VCaP (cell line): ENCODE measurements at regions not wholly inside any gene's neighbourhood (a gene's known extent, or its start where the extent isn't known, plus 50 kb on each side); places are given as distances from the start of the nearest gene placed in this dataset.

Source experiments
- H3K27ac ChIP-seq: fragments of 450-650 bp; 2 replicates; pipeline ENCODE4 v1.5.1; 2017
- TF ChIP-seq, protein P1 (sequence below): fragments of 450-650 bp; conservative IDR thresholded peaks from 2 replicates; pipeline ENCODE4 v1.5.1; 2017; ENCODE audit warnings: mild to moderate bottlenecking, moderate library complexity

- H3K27ac ChIP-seq = no peak overlapping the region
- TF ChIP-seq, protein P1, sequence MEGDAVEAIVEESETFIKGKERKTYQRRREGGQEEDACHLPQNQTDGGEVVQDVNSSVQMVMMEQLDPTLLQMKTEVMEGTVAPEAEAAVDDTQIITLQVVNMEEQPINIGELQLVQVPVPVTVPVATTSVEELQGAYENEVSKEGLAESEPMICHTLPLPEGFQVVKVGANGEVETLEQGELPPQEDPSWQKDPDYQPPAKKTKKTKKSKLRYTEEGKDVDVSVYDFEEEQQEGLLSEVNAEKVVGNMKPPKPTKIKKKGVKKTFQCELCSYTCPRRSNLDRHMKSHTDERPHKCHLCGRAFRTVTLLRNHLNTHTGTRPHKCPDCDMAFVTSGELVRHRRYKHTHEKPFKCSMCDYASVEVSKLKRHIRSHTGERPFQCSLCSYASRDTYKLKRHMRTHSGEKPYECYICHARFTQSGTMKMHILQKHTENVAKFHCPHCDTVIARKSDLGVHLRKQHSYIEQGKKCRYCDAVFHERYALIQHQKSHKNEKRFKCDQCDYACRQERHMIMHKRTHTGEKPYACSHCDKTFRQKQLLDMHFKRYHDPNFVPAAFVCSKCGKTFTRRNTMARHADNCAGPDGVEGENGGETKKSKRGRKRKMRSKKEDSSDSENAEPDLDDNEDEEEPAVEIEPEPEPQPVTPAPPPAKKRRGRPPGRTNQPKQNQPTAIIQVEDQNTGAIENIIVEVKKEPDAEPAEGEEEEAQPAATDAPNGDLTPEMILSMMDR = no peak
Measured at GRCh38 chr2:21539685-21540084, 415.9 kb downstream of the TDRD15 start.

DNA sequence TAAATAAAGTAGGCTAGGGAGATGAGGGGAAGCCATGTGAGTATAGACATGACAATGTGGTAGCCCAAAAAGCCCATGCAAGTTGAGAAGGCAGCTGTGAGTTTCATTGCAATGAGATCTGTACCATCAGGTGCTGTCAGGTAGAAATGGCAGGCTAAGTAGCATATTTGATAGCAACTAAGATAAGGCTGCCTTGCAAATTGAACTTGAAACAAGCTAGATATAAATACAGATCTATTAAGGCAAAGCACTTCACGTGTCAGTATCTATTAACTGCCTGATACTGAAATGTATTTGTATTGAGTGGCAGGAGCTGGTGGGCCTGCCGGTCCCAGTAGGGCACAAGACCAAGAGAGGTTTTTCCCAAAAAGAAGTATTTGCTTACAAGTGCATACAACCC is 419.9 kb downstream of the TDRD15 start:
- H3K27ac ChIP-seq = no peak overlapping the region
- TF ChIP-seq, protein P1 = no peak

GRCh38 chr2:21544392-21544791 is 420.6 kb downstream of the TDRD15 start:
- TF ChIP-seq, protein P1 = no peak
- H3K27ac ChIP-seq = no peak overlapping the region

DNA sequence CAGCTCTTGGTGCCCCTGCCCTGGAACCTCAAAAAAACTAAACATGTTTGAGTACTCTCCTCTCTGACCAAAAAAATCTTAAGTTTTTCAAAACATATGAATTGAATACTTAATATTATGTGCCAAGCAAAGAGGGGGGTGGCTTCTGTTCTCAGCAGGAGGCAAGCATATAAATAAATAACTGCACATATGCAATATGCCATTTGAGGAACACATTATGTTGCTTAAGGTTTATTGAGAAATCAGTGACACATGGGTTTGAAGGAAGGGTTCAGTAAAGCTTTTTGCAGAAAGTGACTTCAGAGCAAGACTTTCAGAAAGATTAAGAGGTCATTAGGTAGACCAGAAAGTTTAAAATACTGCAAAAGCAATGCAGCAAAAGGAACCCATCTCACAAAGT is 429.2 kb downstream of the TDRD15 start:
- TF ChIP-seq, protein P1 = no peak
- no peak overlapping the region for H3K27ac ChIP-seq

GRCh38 chr2:21559351-21559750 is 435.6 kb downstream of the TDRD15 start:
- H3K27ac ChIP-seq = no peak overlapping the region
- TF ChIP-seq, protein P1 = no peak

GRCh38 chr2:21561965-21562364 is 438.2 kb downstream of the TDRD15 start:
- TF ChIP-seq, protein P1 = no peak
- H3K27ac ChIP-seq = no peak overlapping the region

GRCh38 chr2:21567395-21567794 is 443.6 kb downstream of the TDRD15 start:
- TF ChIP-seq, protein P1 = no peak
- no peak overlapping the region for H3K27ac ChIP-seq

DNA sequence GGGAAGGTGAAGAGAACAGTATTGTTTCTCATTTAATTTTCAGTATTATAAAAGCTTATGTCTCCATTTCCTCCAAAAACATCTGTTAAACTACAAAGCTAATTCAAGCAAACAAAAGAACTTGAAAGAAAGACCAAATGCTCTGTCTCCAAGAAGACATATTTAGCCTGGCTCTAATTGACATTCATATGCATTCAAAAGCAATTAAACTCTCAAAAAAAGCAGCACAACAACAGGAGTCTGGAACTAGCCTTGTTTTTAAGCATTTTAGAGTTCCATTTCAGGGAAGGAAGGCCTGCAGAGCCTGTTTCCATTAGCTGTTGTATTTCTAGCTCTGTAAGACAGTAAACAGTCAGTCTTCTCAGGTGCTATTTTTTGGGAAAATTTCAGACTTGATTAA is 447.9 kb downstream of the TDRD15 start:
- no peak overlapping the region for H3K27ac ChIP-seq
- TF ChIP-seq, protein P1 = no peak
